IPS-NIHi7 (cell line): ENCODE measurements at regions not wholly inside any gene's neighbourhood (a gene's known extent, or its start where the extent isn't known, plus 50 kb on each side); places are given as distances from the start of the nearest gene placed in this dataset.
A peak's percentile ranks its signal among the peaks of the same experiment; 100 is the strongest.

Experiments used
- DNase-seq: peaks from one replicate; pipeline ENCODE4 v3.0.0; 2012; ENCODE audit warnings: mixed read lengths; ENCODE audit errors: extremely low spot score

GRCh38 chr1:82503822-82504221, 703.1 kb downstream of the ADGRL2 start:
- no peak for DNase-seq

GRCh38 chr1:82499022-82499421, 698.3 kb downstream of the ADGRL2 start:
- DNase-seq, result no peak

- DNase-seq, result no peak
Measured at GRCh38 chr1:82494117-82494516, 693.4 kb downstream of the ADGRL2 start.

GRCh38 chr1:82492159-82492558, 691.4 kb downstream of the ADGRL2 start:
- no peak for DNase-seq

- DNase-seq, result no peak
Measured at GRCh38 chr1:82491301-82492048, 690.7 kb downstream of the ADGRL2 start.

- no peak for DNase-seq
Measured at GRCh38 chr1:82487778-82488177, 687.0 kb downstream of the ADGRL2 start.

GRCh38 chr1:82486969-82487368, 686.2 kb downstream of the ADGRL2 start:
- no peak for DNase-seq

- DNase-seq, result no peak
Measured at GRCh38 chr1:82486468-82486867, 685.7 kb downstream of the ADGRL2 start.

- DNase-seq, result peak; percentile 37
Measured at GRCh38 chr1:82485591-82486369, 685.0 kb downstream of the ADGRL2 start.

GRCh38 chr1:82483146-82483545, 682.4 kb downstream of the ADGRL2 start:
- DNase-seq, result peak; percentile 13

- DNase-seq, result no peak
Measured at GRCh38 chr1:82478916-82479315, 678.2 kb downstream of the ADGRL2 start.

- DNase-seq, result no peak
Measured at GRCh38 chr1:82472489-82473131, 671.9 kb downstream of the ADGRL2 start.

GRCh38 chr1:82466891-82467290, 666.2 kb downstream of the ADGRL2 start:
- no peak for DNase-seq

GRCh38 chr1:82466416-82466815, 665.7 kb downstream of the ADGRL2 start:
- no peak for DNase-seq

- DNase-seq, result no peak
Measured at GRCh38 chr1:82465024-82465423, 664.3 kb downstream of the ADGRL2 start.

GRCh38 chr1:82464362-82465001, 663.7 kb downstream of the ADGRL2 start:
- no peak for DNase-seq

- no peak for DNase-seq
Measured at GRCh38 chr1:82463951-82464350, 663.2 kb downstream of the ADGRL2 start.

GRCh38 chr1:82462366-82462765, 661.6 kb downstream of the ADGRL2 start:
- no peak for DNase-seq

- no peak for DNase-seq
Measured at GRCh38 chr1:82455342-82455741, 654.6 kb downstream of the ADGRL2 start.

- no peak for DNase-seq
Measured at GRCh38 chr1:82454431-82454830, 653.7 kb downstream of the ADGRL2 start.

- no peak for DNase-seq
Measured at GRCh38 chr1:82453511-82454185, 652.9 kb downstream of the ADGRL2 start.

GRCh38 chr1:82452096-82452495, 651.4 kb downstream of the ADGRL2 start:
- no peak for DNase-seq
